ENCODE measurements at regions not wholly inside any gene's neighbourhood (a gene's known extent, or its start where the extent isn't known, plus 50 kb on each side); places are given as distances from the start of the nearest gene placed in this dataset.

GRCh38 chr3:27661797-27662196, 60.3 kb downstream of the EOMES start:
- intact Hi-C loops (cut with DNase I; ENCODE audit: low total_unique reads), result no loop called here
- no peak for DNase-seq (ENCODE audit: low spot score in 2 of 2)
- H3K4me3 ChIP-seq (ENCODE audit: low read depth, poor library complexity, severe bottlenecking), result no peak overlapping the region
- WGBS, 2 donors, result 73 to 76% methylated on average over 3 of the region's 3 CpGs
- TF ChIP-seq POLR2A (IDR thresholded peaks at IDR 0.05), result no peak

- 58 to 63% methylated on average over 3 of the region's 3 CpGs for WGBS, 2 donors
- peak in 1 of 2 donors; percentile 89 for DNase-seq (ENCODE audit: low spot score in 2 of 2)
- TF ChIP-seq CTCF (IDR thresholded peaks at IDR 0.05), result no peak
- TF ChIP-seq POLR2A (IDR thresholded peaks at IDR 0.05), result no peak
- no peak overlapping the region for H3K4me3 ChIP-seq (ENCODE audit: low read depth, poor library complexity, severe bottlenecking)
- intact Hi-C loops (cut with DNase I; ENCODE audit: low total_unique reads), result no loop called here
Observed at GRCh38 chr3:27659279-27660021, 62.7 kb downstream of the EOMES start.

GRCh38 chr3:27658741-27659140, 63.4 kb downstream of the EOMES start:
- no peak overlapping the region for H3K4me3 ChIP-seq (ENCODE audit: low read depth, poor library complexity, severe bottlenecking)
- intact Hi-C loops (cut with DNase I; ENCODE audit: low total_unique reads), result no loop called here
- WGBS, 2 donors, result 77 to 78% methylated on average over 1 of the region's 1 CpG
- no peak for DNase-seq (ENCODE audit: low spot score in 2 of 2)
- TF ChIP-seq CTCF (IDR thresholded peaks at IDR 0.05) (no peak), POLR2A (IDR thresholded peaks at IDR 0.05) (no peak)

GRCh38 chr3:27657871-27658270, 64.3 kb downstream of the EOMES start:
- WGBS, 2 donors, result 71 to 72% methylated on average over 2 of the region's 2 CpGs
- no peak for DNase-seq (ENCODE audit: low spot score in 2 of 2)
- TF ChIP-seq POLR2A (IDR thresholded peaks at IDR 0.05) (no peak), CTCF (IDR thresholded peaks at IDR 0.05) (no peak)
- intact Hi-C loops (cut with DNase I; ENCODE audit: low total_unique reads), result no loop called here
- H3K4me3 ChIP-seq (ENCODE audit: low read depth, poor library complexity, severe bottlenecking), result no peak overlapping the region

- TF ChIP-seq CTCF (IDR thresholded peaks at IDR 0.05), result no peak
- no peak for TF ChIP-seq POLR2A (IDR thresholded peaks at IDR 0.05)
- 88 to 91% methylated on average over 4 of the region's 4 CpGs for WGBS, 2 donors
- intact Hi-C loops (cut with DNase I; ENCODE audit: low total_unique reads), result no loop called here
- no peak for DNase-seq (ENCODE audit: low spot score in 2 of 2)
- no peak overlapping the region for H3K4me3 ChIP-seq (ENCODE audit: low read depth, poor library complexity, severe bottlenecking)
Observed at GRCh38 chr3:27657404-27657803, 64.7 kb downstream of the EOMES start.

- intact Hi-C loops (cut with DNase I; ENCODE audit: low total_unique reads), result no loop called here
- no peak for DNase-seq (ENCODE audit: low spot score in 2 of 2)
- TF ChIP-seq POLR2A (IDR thresholded peaks at IDR 0.05) (no peak), CTCF (IDR thresholded peaks at IDR 0.05) (no peak)
- WGBS, 2 donors, result 83 to 86% methylated on average over 1 of the region's 1 CpG
- no peak overlapping the region for H3K4me3 ChIP-seq (ENCODE audit: low read depth, poor library complexity, severe bottlenecking)
Observed at GRCh38 chr3:27656790-27657189, 65.3 kb downstream of the EOMES start.
